GDM1 (cell line): ENCODE measurements at regions not wholly inside any gene's neighbourhood (a gene's known extent, or its start where the extent isn't known, plus 50 kb on each side); places are given as distances from the start of the nearest gene placed in this dataset.

ENCODE experiments used
- DNase-seq: peaks from one replicate; lab custom pipeline; 2025; lab: John Stamatoyannopoulos, UW

DNA sequence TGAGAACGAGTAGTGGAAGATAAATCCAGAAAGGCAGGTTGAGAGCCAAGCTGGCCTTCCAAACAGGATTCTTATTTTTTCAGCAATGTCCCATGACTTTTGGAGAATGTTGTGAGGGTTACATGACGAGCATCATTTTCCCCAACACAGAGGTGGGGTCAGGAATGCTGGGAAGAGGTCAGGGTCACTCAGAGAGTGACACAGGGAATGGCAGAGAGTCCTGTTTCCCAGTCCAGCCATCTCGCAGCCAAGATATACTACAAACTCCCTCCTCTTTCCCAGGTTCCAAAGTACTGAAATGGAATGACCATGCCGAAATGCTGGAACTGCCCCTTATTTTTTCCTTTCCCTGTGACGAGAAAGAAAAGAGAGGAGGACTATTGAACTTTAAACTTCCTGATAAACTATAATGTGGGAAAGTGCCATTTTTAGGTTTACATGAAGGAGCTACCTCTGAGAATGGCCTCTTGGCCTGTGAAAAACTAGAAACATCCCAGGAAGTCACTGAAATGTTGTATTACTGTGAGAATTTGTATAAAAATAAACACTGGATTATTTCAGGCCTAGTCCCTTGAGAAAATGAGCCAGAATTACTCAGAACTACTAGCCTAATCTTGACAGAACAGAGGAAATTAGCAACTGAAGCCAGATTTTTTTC lies 420.4 kb downstream of the CETN3 start:
- DNase-seq, result no peak

DNA sequence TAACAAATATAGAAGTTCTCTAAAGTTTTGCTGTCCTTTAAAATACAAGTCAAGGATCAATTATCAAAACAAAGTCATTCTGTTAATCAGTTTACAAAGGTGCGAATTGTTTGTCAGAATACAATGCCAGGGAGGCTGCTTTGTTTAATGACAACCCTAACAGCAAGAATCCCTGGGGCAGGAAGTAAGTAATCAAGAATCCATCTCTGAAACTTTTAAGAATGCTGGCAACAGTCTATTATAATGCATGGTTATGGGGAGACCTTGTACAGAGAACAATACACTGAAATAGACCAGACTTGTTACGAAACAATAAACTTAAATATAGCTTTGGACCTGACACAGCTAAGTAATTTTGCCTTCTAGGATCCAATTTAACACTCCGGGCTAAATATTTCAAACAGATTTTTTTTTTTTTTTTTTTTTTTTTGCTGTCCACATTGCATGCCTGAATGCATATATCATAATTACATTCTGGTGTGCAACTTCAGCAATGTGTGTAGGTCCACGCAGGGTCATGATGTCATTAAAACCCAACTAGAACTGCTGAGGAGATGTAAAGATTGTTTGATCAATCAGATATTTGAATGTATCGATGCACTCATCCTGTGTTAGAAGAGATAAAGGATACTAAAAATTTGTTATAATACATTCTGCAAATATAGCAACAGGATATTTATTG lies 421.3 kb downstream of the CETN3 start:
- no peak for DNase-seq

GRCh38 chr5:89983216-89983615 lies 426.3 kb downstream of the CETN3 start:
- no peak for DNase-seq

- no peak for DNase-seq
Measured at GRCh38 chr5:89981878-89982773, 427.4 kb downstream of the CETN3 start.

- DNase-seq, result no peak
Measured at GRCh38 chr5:89981021-89981420, 428.5 kb downstream of the CETN3 start.

DNA sequence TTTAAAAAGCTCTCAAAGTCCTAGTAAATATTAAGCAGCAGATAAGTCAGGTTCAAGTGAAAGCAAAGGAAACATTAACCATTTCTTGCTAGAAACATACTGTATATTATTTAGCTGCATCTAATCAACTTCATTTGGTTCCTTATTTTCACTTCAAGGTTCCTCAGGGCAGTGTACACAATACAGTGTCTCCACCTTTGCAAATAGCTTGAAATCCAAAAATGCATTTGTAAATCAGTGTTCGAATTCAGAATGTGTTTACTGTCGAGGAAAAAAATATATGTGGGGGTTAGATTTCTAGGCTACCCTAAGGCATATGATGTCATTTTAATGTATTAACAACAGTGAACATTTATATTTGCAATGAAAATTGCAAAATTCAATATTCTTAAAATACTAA lies 436.0 kb downstream of the CETN3 start:
- no peak for DNase-seq

- no peak for DNase-seq
Measured at GRCh38 chr5:89972901-89973300, 436.7 kb downstream of the CETN3 start.

DNA sequence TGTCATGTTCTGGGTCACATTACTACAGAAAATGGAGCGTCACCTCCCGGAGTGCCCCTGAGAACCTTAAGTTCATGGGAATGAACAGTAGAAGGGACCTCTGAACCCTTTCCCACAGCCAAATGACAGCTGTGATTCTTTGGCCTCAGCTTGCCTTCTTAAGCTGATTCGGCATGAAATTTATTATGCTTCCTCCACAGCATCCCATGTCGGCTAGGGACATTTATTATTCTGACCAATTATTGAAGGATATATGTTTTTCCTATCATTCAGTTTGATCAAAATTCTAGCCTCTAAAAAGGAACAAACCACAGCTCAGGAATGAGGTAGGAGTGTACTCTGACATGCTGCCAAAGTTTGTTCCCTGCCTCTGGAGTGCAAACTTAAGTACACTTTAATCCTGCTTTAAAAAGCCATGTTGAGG lies 440.6 kb downstream of the CETN3 start:
- no peak for DNase-seq

- peak; percentile 55 for DNase-seq
Measured at GRCh38 chr5:89967771-89968444, 441.6 kb downstream of the CETN3 start.

DNA sequence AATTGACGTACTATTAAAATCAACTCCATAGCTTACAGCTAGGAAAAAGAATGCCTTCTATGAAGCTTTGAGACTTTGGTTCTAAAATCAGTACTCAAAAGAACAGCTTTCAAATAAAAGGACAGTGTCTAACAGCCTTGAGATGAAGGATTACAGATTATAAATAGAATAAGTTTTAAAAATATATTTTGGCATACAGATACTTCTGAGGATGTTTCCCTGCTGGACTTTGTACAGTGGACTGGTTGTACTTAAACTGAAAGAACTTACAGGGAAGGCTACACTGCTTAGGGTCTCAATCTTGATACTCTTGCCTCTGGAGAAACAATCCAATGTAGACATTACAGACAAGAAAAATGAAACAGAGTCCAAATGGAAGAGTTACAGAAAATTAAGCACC lies 452.7 kb downstream of the CETN3 start:
- DNase-seq, result no peak

DNA sequence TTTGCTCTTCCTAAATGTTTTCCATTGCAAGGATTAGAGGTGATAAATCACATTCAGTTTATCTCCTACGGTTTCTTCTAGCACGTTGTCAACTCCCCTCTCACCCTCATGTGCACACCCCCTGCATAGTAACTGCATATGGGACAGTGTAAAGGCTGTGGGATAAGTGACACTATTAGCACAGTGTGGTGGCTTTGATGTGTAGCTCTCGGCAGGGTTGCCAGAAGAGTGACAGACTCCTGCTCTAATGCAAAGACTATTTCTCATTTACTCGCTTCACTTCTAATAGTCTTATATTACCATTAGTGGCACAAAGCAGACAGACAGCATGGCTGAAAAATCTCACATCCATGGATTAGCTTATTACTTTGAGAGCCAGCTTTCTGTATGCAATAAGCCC lies 454.6 kb downstream of the CETN3 start:
- no peak for DNase-seq

- no peak for DNase-seq
Measured at GRCh38 chr5:89951876-89952275, 457.7 kb downstream of the CETN3 start.

DNA sequence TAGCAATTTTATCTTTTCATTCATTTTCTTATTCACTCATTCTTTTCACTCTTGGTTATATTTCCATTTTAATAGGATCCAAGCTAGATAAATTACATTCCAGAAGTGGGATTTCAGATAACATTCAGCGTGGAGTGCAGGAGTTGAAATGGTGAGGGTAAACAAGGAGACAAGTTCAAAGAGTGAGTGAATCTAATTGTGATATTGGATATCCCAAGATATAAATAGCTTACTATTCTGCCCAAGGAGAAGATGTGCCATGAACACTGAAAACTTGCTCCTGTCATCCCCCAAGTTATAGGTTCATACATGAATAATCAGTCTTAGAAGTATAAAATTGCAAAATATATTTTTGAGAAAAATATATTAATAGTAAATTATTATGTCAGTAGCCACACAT lies 459.3 kb downstream of the CETN3 start:
- no peak for DNase-seq

- no peak for DNase-seq
Measured at GRCh38 chr5:89948977-89949376, 460.6 kb downstream of the CETN3 start.

DNA sequence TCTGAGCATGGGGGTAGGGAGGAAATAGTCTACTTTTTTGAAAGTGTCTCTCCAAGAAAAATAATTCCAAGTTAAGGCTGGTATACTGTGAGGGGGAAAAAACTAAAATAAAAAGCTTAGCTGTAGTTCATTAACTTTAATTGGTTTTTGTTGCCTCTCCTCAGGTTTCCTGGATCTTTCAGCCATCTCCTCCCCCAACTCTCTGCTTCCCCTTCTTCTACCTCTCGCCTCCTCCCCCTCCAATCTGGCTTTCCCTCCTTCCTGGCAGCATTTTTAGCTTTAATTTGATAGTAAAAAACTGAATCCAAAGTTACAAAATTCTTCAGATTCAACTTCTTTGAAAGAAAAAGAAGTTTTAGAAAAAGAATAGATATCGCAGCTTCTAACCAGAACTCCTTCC lies 462.6 kb downstream of the CETN3 start:
- DNase-seq, result no peak

DNA sequence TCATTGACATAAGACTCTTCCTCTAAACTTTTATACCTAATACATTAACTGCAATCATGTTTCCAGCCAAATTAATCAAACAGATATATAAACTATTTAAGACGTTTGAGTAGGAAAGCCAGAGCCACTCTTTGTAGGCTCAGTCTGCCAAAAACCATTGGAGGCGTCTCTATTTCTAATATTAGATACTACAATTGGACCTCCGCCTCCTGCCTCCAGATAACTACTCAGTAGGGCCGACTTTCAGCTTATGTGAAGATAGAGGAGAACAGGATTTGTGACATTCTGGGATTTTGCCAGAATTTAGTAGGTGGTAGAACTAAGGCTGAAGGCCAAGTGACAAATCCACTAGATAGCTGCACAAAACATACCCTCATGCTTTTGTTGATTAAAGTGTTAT lies 463.0 kb downstream of the CETN3 start:
- DNase-seq, result no peak

DNA sequence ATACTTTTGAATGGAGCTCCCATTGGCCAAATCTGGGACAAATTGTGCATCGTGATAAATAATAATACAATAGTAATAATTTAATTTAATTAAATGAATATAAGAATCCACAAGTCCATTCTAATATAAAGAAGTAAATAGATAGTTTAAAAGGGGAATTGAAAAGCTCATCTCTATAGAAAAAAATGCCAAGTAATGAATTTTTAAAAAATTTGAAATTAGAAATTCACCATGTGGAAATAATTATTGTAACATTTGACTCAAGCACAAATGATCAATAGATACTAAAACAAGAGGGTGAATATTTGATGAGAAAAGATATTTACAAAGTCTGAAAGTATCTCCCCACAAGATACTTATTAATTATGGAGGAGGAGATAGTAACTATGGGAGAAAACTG lies 467.4 kb downstream of the CETN3 start:
- no peak for DNase-seq

DNA sequence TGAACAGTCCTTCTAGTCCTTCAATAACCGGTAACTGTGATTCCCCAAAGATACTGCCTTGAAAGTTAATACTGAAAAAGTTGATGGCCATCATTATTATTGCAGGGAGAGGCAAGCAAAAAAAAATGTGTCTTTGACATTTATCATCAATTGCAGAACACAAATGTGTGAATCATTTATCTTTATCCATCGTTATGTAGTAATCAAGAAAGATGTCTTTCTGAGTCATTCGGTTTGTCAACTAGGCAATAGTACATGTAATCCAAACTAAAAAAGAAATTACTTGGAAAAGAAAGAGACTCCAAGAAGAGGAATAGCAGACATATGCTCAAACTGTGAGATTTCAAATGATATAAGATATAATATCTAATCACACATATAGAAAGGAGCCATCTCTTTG lies 473.0 kb downstream of the CETN3 start:
- no peak for DNase-seq

GRCh38 chr5:89934069-89934468 lies 475.5 kb downstream of the CETN3 start:
- no peak for DNase-seq

DNA sequence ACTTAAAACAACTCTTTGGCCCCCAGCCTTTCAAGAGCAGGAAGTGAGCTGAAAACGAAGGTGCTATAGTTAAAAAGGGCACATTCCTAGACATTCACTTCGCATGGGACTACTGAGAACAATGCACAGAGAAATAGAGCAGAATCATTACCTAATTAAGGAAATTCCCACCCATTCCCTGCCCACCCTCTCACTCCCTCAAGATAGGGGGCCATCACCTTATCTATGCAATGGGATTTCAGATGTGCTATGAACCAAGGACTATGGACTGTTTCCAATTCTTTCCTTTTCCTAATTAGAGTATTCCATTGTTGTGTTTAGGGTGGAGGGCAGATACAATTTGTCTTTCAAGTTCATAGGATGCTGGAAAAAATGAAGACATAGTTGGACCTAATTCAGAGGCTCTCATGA lies 476.8 kb downstream of the CETN3 start:
- no peak for DNase-seq

GRCh38 chr5:89930591-89931392 lies 478.8 kb downstream of the CETN3 start:
- no peak for DNase-seq

GRCh38 chr5:89929834-89930233 lies 479.7 kb downstream of the CETN3 start:
- no peak for DNase-seq
